ENCODE measurements at regions not wholly inside any gene's neighbourhood (a gene's known extent, or its start where the extent isn't known, plus 50 kb on each side); places are given as distances from the start of the nearest gene placed in this dataset.

- H3K56ac ChIP-seq (ENCODE audit: low read length), result no peak overlapping the region
- H3K79me1 ChIP-seq (ENCODE audit: low read length), result no peaks in the 10 kb centered on the region
- H3K4me3 ChIP-seq (ENCODE audit: low read length), result no peak overlapping the region
- no peak overlapping the region for H3K4ac ChIP-seq (ENCODE audit: low read depth, low read length)
- no peaks in the 10 kb centered on the region for H3K36me3 ChIP-seq (ENCODE audit: control insufficient read depth, insufficient read depth, low read length)
- no peak for DNase-seq
- H3K4me2 ChIP-seq (ENCODE audit: low read length), result no peak overlapping the region
- no peak overlapping the region for H2BK120ac ChIP-seq (ENCODE audit: low read depth, low read length)
- WGBS (ENCODE audit: extremely low coverage, insufficient coverage, low lambda C conversion rate), result no CpG with 5 or more reads among the region's 2 CpGs
- H3K23ac ChIP-seq (ENCODE audit: low read length), result no peak overlapping the region
- H3K27ac ChIP-seq (ENCODE audit: low read depth, low read length), result no peak overlapping the region
- no peak overlapping the region for H3K9ac ChIP-seq (ENCODE audit: low read length)
- no peak overlapping the region for H4K8ac ChIP-seq (ENCODE audit: low read depth, low read length)
- no peak overlapping the region for H3K18ac ChIP-seq (ENCODE audit: low read length)
- H2BK5ac ChIP-seq (ENCODE audit: low read length), result no peak overlapping the region
- no peaks in the 10 kb centered on the region for H3K4me1 ChIP-seq (ENCODE audit: control insufficient read depth, low read depth, low read length)
- no peaks in the 10 kb centered on the region for H3K27me3 ChIP-seq (ENCODE audit: insufficient read depth, low read length, poor library complexity)
- no peaks in the 10 kb centered on the region for H3K79me2 ChIP-seq (ENCODE audit: control insufficient read depth, insufficient read depth, low read length)
- H2AK5ac ChIP-seq (ENCODE audit: low read length), result no peak overlapping the region
- H2BK15ac ChIP-seq (replicated peaks; ENCODE audit: low read depth), result no peak overlapping the region
- no peak overlapping the region for H4K5ac ChIP-seq (ENCODE audit: low read length)
Observed at GRCh38 chrX:39245024-39245423, 443.8 kb downstream of the MID1IP1 start.

GRCh38 chrX:39247536-39247935 is 446.3 kb downstream of the MID1IP1 start:
- Histone ChIP-seq H2BK120ac (ENCODE audit: low read depth, low read length) (no peak overlapping the region), H3K79me1 (ENCODE audit: low read length) (no peaks in the 10 kb centered on the region), H2BK5ac (ENCODE audit: low read length) (no peak overlapping the region), H2BK15ac (replicated peaks; ENCODE audit: low read depth) (no peak overlapping the region), H3K4me2 (ENCODE audit: low read length) (no peak overlapping the region), H3K27me3 (ENCODE audit: insufficient read depth, low read length, poor library complexity) (no peaks in the 10 kb centered on the region), H3K56ac (ENCODE audit: low read length) (no peak overlapping the region), H3K4ac (ENCODE audit: low read depth, low read length) (no peak overlapping the region), H4K8ac (ENCODE audit: low read depth, low read length) (no peak overlapping the region), H3K79me2 (ENCODE audit: control insufficient read depth, insufficient read depth, low read length) (no peaks in the 10 kb centered on the region), H4K5ac (ENCODE audit: low read length) (no peak overlapping the region), H3K18ac (ENCODE audit: low read length) (no peak overlapping the region), H3K4me1 (ENCODE audit: control insufficient read depth, low read depth, low read length) (no peaks in the 10 kb centered on the region), H3K9ac (ENCODE audit: low read length) (no peak overlapping the region), H2AK5ac (ENCODE audit: low read length) (no peak overlapping the region), H3K23ac (ENCODE audit: low read length) (no peak overlapping the region), H3K4me3 (ENCODE audit: low read length) (no peak overlapping the region), H3K27ac (ENCODE audit: low read depth, low read length) (no peak overlapping the region), H3K36me3 (ENCODE audit: control insufficient read depth, insufficient read depth, low read length) (no peaks in the 10 kb centered on the region)
- WGBS (ENCODE audit: extremely low coverage, insufficient coverage, low lambda C conversion rate), result no CpG with 5 or more reads among the region's 5 CpGs
- DNase-seq, result no peak

- H3K79me1 ChIP-seq (ENCODE audit: low read length), result no peaks in the 10 kb centered on the region
- WGBS (ENCODE audit: extremely low coverage, insufficient coverage, low lambda C conversion rate), result no CpG with 5 or more reads among the region's 3 CpGs
- H4K8ac ChIP-seq (ENCODE audit: low read depth, low read length), result no peak overlapping the region
- peak; percentile 53 for DNase-seq
- H3K56ac ChIP-seq (ENCODE audit: low read length), result no peak overlapping the region
- H3K79me2 ChIP-seq (ENCODE audit: control insufficient read depth, insufficient read depth, low read length), result no peaks in the 10 kb centered on the region
- no peak overlapping the region for H2AK5ac ChIP-seq (ENCODE audit: low read length)
- H4K5ac ChIP-seq (ENCODE audit: low read length), result no peak overlapping the region
- no peak overlapping the region for H3K4me3 ChIP-seq (ENCODE audit: low read length)
- no peak overlapping the region for H2BK15ac ChIP-seq (replicated peaks; ENCODE audit: low read depth)
- H3K36me3 ChIP-seq (ENCODE audit: control insufficient read depth, insufficient read depth, low read length), result no peaks in the 10 kb centered on the region
- no peaks in the 10 kb centered on the region for H3K4me1 ChIP-seq (ENCODE audit: control insufficient read depth, low read depth, low read length)
- no peak overlapping the region for H3K18ac ChIP-seq (ENCODE audit: low read length)
- H2BK5ac ChIP-seq (ENCODE audit: low read length), result no peak overlapping the region
- H3K23ac ChIP-seq (ENCODE audit: low read length), result no peak overlapping the region
- H3K27ac ChIP-seq (ENCODE audit: low read depth, low read length), result no peak overlapping the region
- no peak overlapping the region for H3K4ac ChIP-seq (ENCODE audit: low read depth, low read length)
- no peak overlapping the region for H2BK120ac ChIP-seq (ENCODE audit: low read depth, low read length)
- H3K4me2 ChIP-seq (ENCODE audit: low read length), result no peak overlapping the region
- H3K27me3 ChIP-seq (ENCODE audit: insufficient read depth, low read length, poor library complexity), result no peaks in the 10 kb centered on the region
- no peak overlapping the region for H3K9ac ChIP-seq (ENCODE audit: low read length)
Observed at GRCh38 chrX:39248330-39248729, 447.1 kb downstream of the MID1IP1 start.

GRCh38 chrX:39249999-39250398 is 448.7 kb downstream of the MID1IP1 start:
- H4K5ac ChIP-seq (ENCODE audit: low read length), result no peak overlapping the region
- no peak overlapping the region for H2BK5ac ChIP-seq (ENCODE audit: low read length)
- H3K18ac ChIP-seq (ENCODE audit: low read length), result no peak overlapping the region

GRCh38 chrX:39251995-39252394 is 450.7 kb downstream of the MID1IP1 start:
- no peak overlapping the region for H2BK120ac ChIP-seq (ENCODE audit: low read depth, low read length)
- WGBS (ENCODE audit: extremely low coverage, insufficient coverage, low lambda C conversion rate), result no CpG with 5 or more reads among the region's 1 CpG

More at GRCh38 chrX:39249999-39250398, 448.7 kb downstream of the MID1IP1 start:
- no peak overlapping the region for H4K8ac ChIP-seq (ENCODE audit: low read depth, low read length)
- no peak for DNase-seq
- H2BK15ac ChIP-seq (replicated peaks; ENCODE audit: low read depth), result no peak overlapping the region
- no peak overlapping the region for H3K9ac ChIP-seq (ENCODE audit: low read length)
- no peaks in the 10 kb centered on the region for H3K4me1 ChIP-seq (ENCODE audit: control insufficient read depth, low read depth, low read length)
- no peaks in the 10 kb centered on the region for H3K79me1 ChIP-seq (ENCODE audit: low read length)
- H2AK5ac ChIP-seq (ENCODE audit: low read length), result no peak overlapping the region
- H3K36me3 ChIP-seq (ENCODE audit: control insufficient read depth, insufficient read depth, low read length), result no peaks in the 10 kb centered on the region
- H3K79me2 ChIP-seq (ENCODE audit: control insufficient read depth, insufficient read depth, low read length), result no peaks in the 10 kb centered on the region
- H3K4me2 ChIP-seq (ENCODE audit: low read length), result no peak overlapping the region
- no peaks in the 10 kb centered on the region for H3K27me3 ChIP-seq (ENCODE audit: insufficient read depth, low read length, poor library complexity)
- no peak overlapping the region for H3K4me3 ChIP-seq (ENCODE audit: low read length)
- no peak overlapping the region for H3K56ac ChIP-seq (ENCODE audit: low read length)
- H3K27ac ChIP-seq (ENCODE audit: low read depth, low read length), result no peak overlapping the region
- H2BK120ac ChIP-seq (ENCODE audit: low read depth, low read length), result no peak overlapping the region
- no peak overlapping the region for H3K23ac ChIP-seq (ENCODE audit: low read length)
- no peak overlapping the region for H3K4ac ChIP-seq (ENCODE audit: low read depth, low read length)

GRCh38 chrX:39253551-39253950 is 452.3 kb downstream of the MID1IP1 start:
- Histone ChIP-seq H3K23ac (ENCODE audit: low read length) (no peak overlapping the region), H3K4me1 (ENCODE audit: control insufficient read depth, low read depth, low read length) (no peaks in the 10 kb centered on the region), H4K5ac (ENCODE audit: low read length) (no peak overlapping the region), H3K79me1 (ENCODE audit: low read length) (no peaks in the 10 kb centered on the region), H3K79me2 (ENCODE audit: control insufficient read depth, insufficient read depth, low read length) (no peaks in the 10 kb centered on the region), H3K36me3 (ENCODE audit: control insufficient read depth, insufficient read depth, low read length) (no peaks in the 10 kb centered on the region), H2BK120ac (ENCODE audit: low read depth, low read length) (no peak overlapping the region), H3K4ac (ENCODE audit: low read depth, low read length) (no peak overlapping the region), H3K27ac (ENCODE audit: low read depth, low read length) (no peak overlapping the region), H3K27me3 (ENCODE audit: insufficient read depth, low read length, poor library complexity) (no peaks in the 10 kb centered on the region), H2AK5ac (ENCODE audit: low read length) (no peak overlapping the region), H2BK5ac (ENCODE audit: low read length) (no peak overlapping the region), H2BK15ac (replicated peaks; ENCODE audit: low read depth) (no peak overlapping the region), H3K9ac (ENCODE audit: low read length) (no peak overlapping the region), H4K8ac (ENCODE audit: low read depth, low read length) (no peak overlapping the region), H3K4me3 (ENCODE audit: low read length) (no peak overlapping the region), H3K18ac (ENCODE audit: low read length) (no peak overlapping the region), H3K4me2 (ENCODE audit: low read length) (no peak overlapping the region), H3K56ac (ENCODE audit: low read length) (no peak overlapping the region)
- no peak for DNase-seq

More at GRCh38 chrX:39251995-39252394, 450.7 kb downstream of the MID1IP1 start:
- Histone ChIP-seq H3K4me2 (ENCODE audit: low read length) (no peak overlapping the region), H3K36me3 (ENCODE audit: control insufficient read depth, insufficient read depth, low read length) (no peaks in the 10 kb centered on the region), H3K23ac (ENCODE audit: low read length) (no peak overlapping the region), H2AK5ac (ENCODE audit: low read length) (no peak overlapping the region), H4K5ac (ENCODE audit: low read length) (no peak overlapping the region), H3K4me3 (ENCODE audit: low read length) (no peak overlapping the region), H3K79me2 (ENCODE audit: control insufficient read depth, insufficient read depth, low read length) (no peaks in the 10 kb centered on the region), H2BK5ac (ENCODE audit: low read length) (no peak overlapping the region), H2BK15ac (replicated peaks; ENCODE audit: low read depth) (no peak overlapping the region), H3K9ac (ENCODE audit: low read length) (no peak overlapping the region), H3K56ac (ENCODE audit: low read length) (no peak overlapping the region), H3K79me1 (ENCODE audit: low read length) (no peaks in the 10 kb centered on the region), H3K27me3 (ENCODE audit: insufficient read depth, low read length, poor library complexity) (no peaks in the 10 kb centered on the region), H3K27ac (ENCODE audit: low read depth, low read length) (no peak overlapping the region), H4K8ac (ENCODE audit: low read depth, low read length) (no peak overlapping the region), H3K18ac (ENCODE audit: low read length) (no peak overlapping the region), H3K4me1 (ENCODE audit: control insufficient read depth, low read depth, low read length) (no peaks in the 10 kb centered on the region), H3K4ac (ENCODE audit: low read depth, low read length) (no peak overlapping the region)
- no peak for DNase-seq
